Aorta (tissue), 5 donors: ENCODE measurements at regions not wholly inside any gene's neighbourhood (a gene's known extent, or its start where the extent isn't known, plus 50 kb on each side); places are given as distances from the start of the nearest gene placed in this dataset.
"Not testable (repeated sequence)": the region's sequence is repeated elsewhere in the genome, so short reads cannot be mapped to it uniquely, and the experiment has no call there.

Experiments used
- ATAC-seq: fragments of 200-7000 bp; cut with Tn5 transposase; one replicate; pipeline ENCODE4 v1.9.1; 2022; ENCODE audit warnings: moderate library complexity; ENCODE audit not compliant: low FRiP score
- DNase-seq, 2 donors: peaks; one replicate each; pipeline ENCODE4 v3.0.0-alpha.2; 2020
- H3K27ac ChIP-seq, 2 donors: one replicate each; pipeline ENCODE4 v1.5.1; 2013; ENCODE audit warnings: low read length in 2 of 2, mild to moderate bottlenecking in 2 of 2, moderate library complexity in 2 of 2, control low read depth in 1 of 2, inconsistent platforms in 1 of 2, low read depth in 1 of 2
- H3K27me3 ChIP-seq, 2 donors: one replicate each; pipeline ENCODE4 v1.6.1; 2013; ENCODE audit warnings: control low read depth in 1 of 2, low read length in 1 of 2, mild to moderate bottlenecking in 1 of 2, moderate library complexity in 1 of 2; ENCODE audit not compliant: insufficient read depth in 2 of 2, control insufficient read depth in 1 of 2
- H3K36me3 ChIP-seq, 2 donors: one replicate each; pipeline ENCODE4 v1.6.1; 2013; ENCODE audit warnings: control low read depth in 1 of 2, low read length in 1 of 2, mild to moderate bottlenecking in 1 of 2; ENCODE audit not compliant: insufficient read depth in 2 of 2, control insufficient read depth in 1 of 2
- H3K4me1 ChIP-seq, 2 donors: one replicate each; pipeline ENCODE4 v1.6.1; 2013; ENCODE audit warnings: low read length in 2 of 2, control low read depth in 1 of 2, mild to moderate bottlenecking in 1 of 2, moderate library complexity in 1 of 2; ENCODE audit not compliant: insufficient read depth in 2 of 2, control insufficient read depth in 1 of 2
- H3K4me3 ChIP-seq, 2 donors: one replicate each; pipeline ENCODE4 v1.5.1; 2013; ENCODE audit warnings: low read length in 2 of 2, control low read depth in 1 of 2, mild to moderate bottlenecking in 1 of 2
- H3K9me3 ChIP-seq: one replicate; pipeline ENCODE4 v1.6.1; 2013; ENCODE audit warnings: mild to moderate bottlenecking, low read length; ENCODE audit not compliant: control insufficient read depth
- WGBS, 2 donors: extraction: QIAGEN DNeasy Blood & Tissue Kit; methylation state at CpG; one replicate each; pipeline ENCODE4 v1.1.7; 2013; 5-methylcytosine and 5-hydroxymethylcytosine counted together
- intact Hi-C, 2 donors: fragments of 100-400 bp; cut with DNase I; formaldehyde crosslinking; loops; one replicate each; pipeline versions ENCODE4 v1.14.2 to v1.15.0; 2022
- donor health status: healthy with polysubstance abuse.
- donor health status: Bipolar disorder and iron deficiency.
- donor health status: DM: no; HTN: no; CAD: no.
- donor health status: DM: no; HTN: no; CAD: no.
- donor health status: DM: yes; HTN: yes; CAD: no.

DNA sequence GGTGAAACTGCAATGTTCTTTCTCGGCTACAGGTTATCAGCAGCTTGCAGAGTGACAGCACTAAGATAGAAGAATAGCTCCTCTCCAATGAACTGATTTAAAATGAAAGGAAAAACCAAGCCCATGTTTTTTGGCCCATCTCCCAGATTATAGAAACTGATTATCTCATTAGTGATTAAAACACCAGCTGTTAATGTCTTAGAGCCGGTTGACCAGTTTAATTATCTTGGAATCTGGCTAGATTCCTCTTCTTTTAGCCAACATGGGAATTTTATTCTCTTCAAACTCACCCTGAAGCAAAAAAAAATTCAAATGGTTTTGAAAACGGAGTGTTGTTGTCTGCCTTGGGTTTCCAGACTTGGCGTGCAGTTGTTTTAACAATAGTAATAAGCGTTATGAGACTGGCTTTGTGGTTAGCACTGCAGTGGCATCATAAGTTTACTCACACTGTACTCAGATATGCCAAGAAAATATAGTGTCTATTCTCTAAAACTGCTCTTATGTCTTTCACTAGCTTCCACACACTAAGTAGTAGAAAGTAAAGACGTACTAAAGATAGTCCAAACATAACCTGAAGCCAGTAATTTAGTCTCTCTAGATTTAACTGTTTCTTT lies 665.3 kb downstream of the STK39 start:
- WGBS, 2 donors, result 15 to 19% methylated on average over 6 of the region's 6 CpGs
- DNase-seq (no peak), ATAC-seq (no peak)
- H3K4me1 ChIP-seq, result no peaks in the 10 kb centered on the region
- no peaks in the 10 kb centered on the region for H3K27me3 ChIP-seq
- H3K4me3 ChIP-seq, result no peak overlapping the region
- H3K27ac ChIP-seq, result no peak overlapping the region
- no peaks in the 10 kb centered on the region for H3K36me3 ChIP-seq
- intact Hi-C loops, result no loop called here
- H3K9me3 ChIP-seq, result no peaks in the 10 kb centered on the region

DNA sequence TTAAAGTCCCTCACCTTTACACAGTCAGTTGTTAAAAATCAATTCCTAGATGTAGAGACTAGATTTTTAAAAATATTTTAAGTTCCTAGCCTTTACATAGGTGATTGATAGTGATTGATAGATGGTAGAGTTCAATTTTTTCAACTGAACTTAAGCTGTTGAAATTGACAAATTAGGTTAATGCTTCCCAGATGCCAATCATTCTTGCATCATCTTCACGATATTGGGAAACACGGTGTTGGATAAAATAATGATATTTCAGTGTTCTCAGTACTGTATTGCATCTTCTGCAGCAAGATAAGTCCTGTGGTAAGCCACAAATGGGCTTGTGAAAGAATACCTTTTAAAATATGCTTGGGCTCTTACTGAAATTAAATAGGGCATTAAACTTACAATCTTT lies 667.6 kb downstream of the STK39 start:
- H3K9me3 ChIP-seq, result no peaks in the 10 kb centered on the region
- no peaks in the 10 kb centered on the region for H3K36me3 ChIP-seq
- WGBS, 2 donors, result 56 to 66% methylated on average over 2 of the region's 2 CpGs
- DNase-seq (no peak), ATAC-seq (no peak)
- H3K4me1 ChIP-seq, result no peaks in the 10 kb centered on the region
- H3K27ac ChIP-seq, result no peak overlapping the region
- H3K4me3 ChIP-seq, result no peak overlapping the region
- no peaks in the 10 kb centered on the region for H3K27me3 ChIP-seq
- intact Hi-C loops, result no loop called here

DNA sequence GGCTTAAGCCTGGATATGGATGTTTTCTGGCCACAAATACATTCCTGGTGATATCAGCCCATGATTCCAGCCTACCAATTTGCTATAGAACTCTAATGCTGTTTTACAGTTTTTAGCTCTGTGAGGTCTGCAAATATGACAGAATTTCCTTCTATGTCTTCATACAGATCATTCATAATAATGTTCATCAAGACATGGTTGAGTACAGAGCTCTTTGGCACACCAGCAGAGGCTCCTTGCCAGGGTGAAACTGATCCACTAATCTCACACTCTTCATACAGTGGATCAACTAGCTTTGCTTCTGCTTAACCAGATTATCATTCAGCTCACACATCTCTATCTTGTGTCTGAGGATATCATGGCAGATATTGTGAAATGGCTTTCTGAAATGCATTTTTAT lies 672.1 kb downstream of the STK39 start:
- no peaks in the 10 kb centered on the region for H3K27me3 ChIP-seq
- ATAC-seq (no peak), DNase-seq (no peak)
- no peak overlapping the region for H3K27ac ChIP-seq
- H3K9me3 ChIP-seq, result no peaks in the 10 kb centered on the region
- H3K4me3 ChIP-seq, result no peak overlapping the region
- intact Hi-C loops, result no loop called here
- H3K4me1 ChIP-seq, result no peaks in the 10 kb centered on the region
- no peaks in the 10 kb centered on the region for H3K36me3 ChIP-seq

DNA sequence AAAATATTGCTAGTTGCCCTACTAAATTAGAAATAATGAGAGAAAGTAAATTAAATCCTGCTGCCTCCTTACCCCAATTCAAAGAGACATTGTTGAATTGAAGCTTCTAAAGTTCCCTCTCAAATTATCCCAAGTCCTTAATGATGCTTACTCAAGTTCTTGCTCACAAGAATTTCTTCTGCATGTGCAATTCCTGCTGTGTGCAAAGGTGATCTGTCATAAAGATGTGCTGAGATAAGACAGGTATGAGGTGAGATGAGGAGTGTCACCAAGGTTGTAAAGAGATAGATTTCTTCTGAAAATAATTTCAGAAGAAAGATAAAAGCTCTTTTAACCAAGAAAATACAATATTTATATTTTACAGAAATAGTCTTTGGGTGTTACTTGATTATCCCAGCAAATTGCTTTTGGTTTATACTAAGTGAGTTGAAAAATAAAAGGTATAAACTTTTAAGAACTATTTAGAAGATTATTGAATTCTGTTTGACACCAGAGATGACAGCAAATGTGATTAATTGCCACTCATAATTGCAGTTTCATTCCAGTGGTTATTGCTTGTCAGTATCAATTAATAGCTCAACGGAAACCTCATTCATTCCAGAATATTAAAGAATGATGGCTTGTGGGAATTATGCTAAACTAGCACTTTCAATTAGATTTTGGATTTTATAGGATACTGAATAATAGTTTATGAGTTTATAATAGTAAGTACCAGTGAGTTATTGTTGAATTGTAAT lies 674.3 kb downstream of the STK39 start:
- intact Hi-C loops, result no loop called here
- DNase-seq (no peak), ATAC-seq (no peak)
- WGBS, 2 donors, result 61 to 78% methylated on average over 1 of the region's 1 CpG
- Histone ChIP-seq H3K9me3 (no peaks in the 10 kb centered on the region), H3K27ac (no peak overlapping the region), H3K27me3 (no peaks in the 10 kb centered on the region), H3K4me3 (no peak overlapping the region), H3K36me3 (no peaks in the 10 kb centered on the region), H3K4me1 (no peaks in the 10 kb centered on the region)

DNA sequence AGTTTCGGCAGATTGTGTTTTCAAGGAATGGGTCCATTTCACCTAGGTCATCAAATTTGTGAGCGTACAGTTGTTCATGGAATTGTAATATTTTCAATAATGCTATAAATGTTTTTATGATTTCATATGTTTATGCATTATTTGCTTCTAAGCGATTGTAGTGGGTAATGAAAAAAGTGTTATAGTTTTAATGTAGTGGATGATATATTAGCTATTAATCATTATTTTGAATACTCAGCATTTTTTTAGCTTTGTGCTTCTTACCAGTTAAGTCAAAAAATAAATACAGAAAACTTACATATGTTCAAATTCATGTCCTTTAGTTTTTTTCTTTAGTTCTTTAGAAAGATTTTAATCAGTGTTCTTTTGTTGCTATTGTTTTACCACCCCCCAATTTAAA lies 677.0 kb downstream of the STK39 start:
- 92 to 95% methylated on average over 3 of the region's 3 CpGs for WGBS, 2 donors
- Histone ChIP-seq H3K27me3 (no peaks in the 10 kb centered on the region), H3K4me1 (no peaks in the 10 kb centered on the region), H3K9me3 (no peaks in the 10 kb centered on the region), H3K27ac (no peak overlapping the region), H3K36me3 (no peaks in the 10 kb centered on the region), H3K4me3 (no peak overlapping the region)
- ATAC-seq (no peak), DNase-seq (no peak)
- intact Hi-C loops, result no loop called here

DNA sequence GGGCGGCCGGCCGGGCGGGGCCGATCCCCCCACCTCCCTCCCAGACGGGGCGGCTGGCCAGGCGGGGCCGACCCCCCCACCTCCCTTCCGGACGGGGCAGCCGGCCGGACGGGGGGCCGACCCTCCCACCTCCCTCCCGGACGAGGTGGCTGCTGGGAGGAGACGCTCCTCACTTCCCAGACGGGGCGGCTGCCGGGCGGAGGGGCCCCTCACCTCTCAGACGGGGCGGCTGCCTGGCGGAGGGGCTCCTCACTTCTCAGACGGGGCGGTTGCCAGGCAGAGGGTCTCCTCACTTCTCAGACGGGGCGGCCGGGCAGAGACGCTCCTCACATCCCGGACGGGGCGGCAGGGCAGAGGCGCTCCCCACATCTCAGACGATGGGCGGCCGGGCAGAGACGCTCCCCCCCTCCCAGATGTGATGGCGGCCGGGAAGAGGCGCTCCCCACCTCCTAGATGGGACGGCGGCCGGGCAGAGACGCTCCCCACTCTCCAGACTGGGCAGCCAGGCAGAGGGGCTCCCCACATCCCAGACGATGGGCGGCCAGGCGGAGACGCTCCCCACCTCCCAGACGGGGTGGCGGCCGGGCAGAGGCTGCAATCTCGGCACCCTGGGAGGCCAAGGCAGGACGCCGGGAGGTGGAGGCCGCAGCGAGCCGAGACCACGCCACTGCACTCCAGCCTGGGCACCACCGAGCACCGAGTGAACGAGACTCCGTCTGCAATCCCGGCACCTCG lies 675.8 kb downstream of the XIRP2 start:
- peak in 1 of 2 donors; percentile 61 for DNase-seq
- H3K27me3 ChIP-seq, H3K36me3 ChIP-seq, H3K9me3 ChIP-seq, intact Hi-C loops, H3K4me1 ChIP-seq, ATAC-seq, H3K27ac ChIP-seq, H3K4me3 ChIP-seq: not testable (repeated sequence)
- 91 to 96% methylated on average over 21 to 64 of the region's 66 CpGs for WGBS, 2 donors

DNA sequence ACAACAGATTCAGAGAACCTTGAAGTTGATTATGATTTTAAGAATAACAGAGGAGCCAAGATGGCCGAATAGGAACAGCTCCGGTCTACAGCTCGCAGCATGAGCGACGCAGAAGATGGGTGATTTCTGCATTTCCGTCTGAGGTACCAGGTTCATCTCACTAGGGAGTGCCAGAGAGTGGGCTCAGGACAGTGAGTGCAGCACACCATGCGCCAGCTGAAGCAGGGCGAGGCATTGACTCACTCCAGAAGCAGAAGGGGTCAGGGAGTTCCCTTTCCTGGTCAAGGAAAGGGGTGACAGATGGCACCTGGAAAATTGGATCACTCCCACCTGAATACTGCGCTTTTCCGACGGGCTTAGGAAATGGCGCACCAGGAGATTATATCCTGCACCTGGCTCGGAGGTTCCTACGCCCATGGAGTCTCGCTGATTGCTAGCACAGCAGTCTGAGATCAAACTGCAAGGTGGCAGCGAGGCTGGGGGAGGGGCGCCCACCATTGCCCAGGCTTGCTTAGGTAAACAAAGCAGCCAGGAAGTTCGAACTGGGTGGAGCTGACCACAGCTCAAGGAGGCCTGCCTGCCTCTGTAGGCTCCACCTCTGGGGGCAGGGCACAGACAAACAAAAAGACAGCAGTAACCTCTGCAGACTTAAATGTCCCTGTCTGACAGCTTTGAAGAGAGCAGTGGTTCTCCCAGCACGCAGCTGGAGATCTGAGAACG lies 670.2 kb downstream of the XIRP2 start:
- H3K36me3 ChIP-seq, H3K9me3 ChIP-seq, H3K4me1 ChIP-seq, H3K27me3 ChIP-seq, DNase-seq, intact Hi-C loops, ATAC-seq, H3K27ac ChIP-seq, H3K4me3 ChIP-seq: not testable (repeated sequence)
- 94% methylated on average over 19 to 20 of the region's 20 CpGs for WGBS, 2 donors

DNA sequence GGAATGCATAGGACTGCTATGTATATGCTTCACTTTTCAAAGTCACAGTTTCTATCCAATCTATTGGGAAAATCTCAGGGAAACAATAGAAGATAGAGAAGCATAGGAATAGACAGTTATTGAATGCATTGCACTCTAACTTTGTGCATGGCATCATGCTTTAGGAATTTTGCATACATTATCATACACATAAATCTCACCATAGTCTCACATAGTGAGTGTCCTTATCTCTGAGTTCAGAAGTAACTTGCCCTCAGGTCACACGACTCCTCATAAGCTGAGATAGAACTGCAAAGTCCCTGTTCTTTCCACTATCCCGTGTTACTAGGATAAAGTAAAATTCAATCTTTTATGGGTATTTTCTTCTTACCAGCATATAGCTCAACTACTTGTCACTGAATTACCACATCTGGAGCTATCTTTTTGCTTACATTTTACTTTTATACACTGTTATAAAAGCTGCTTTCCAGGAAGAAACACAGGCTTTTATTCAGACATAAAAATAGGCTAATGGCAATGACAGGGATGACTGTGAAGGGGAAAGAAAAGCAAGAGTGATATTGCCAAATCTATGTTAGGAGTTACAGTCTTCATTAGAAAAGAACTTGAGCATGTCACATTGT lies 666.9 kb downstream of the XIRP2 start:
- ATAC-seq, result no peak
- H3K36me3 ChIP-seq, result no peaks in the 10 kb centered on the region
- H3K4me1 ChIP-seq, result no peaks in the 10 kb centered on the region
- no peak for DNase-seq
- 73 to 86% methylated on average over 2 of the region's 2 CpGs for WGBS, 2 donors
- H3K4me3 ChIP-seq, result no peak overlapping the region
- no peak overlapping the region for H3K27ac ChIP-seq
- intact Hi-C loops, result no loop called here
- H3K27me3 ChIP-seq, result no peaks in the 10 kb centered on the region
- no peaks in the 10 kb centered on the region for H3K9me3 ChIP-seq
